H9 (cell line): ENCODE measurements at regions not wholly inside any gene's neighbourhood (a gene's known extent, or its start where the extent isn't known, plus 50 kb on each side); places are given as distances from the start of the nearest gene placed in this dataset.

Source experiments
- DNase-seq: peaks from one replicate; pipeline ENCODE4 v3.0.0-alpha.2; 2017
- H2AFZ ChIP-seq: one replicate; pipeline ENCODE4 v1.6.1; 2013; ENCODE audit warnings: mild to moderate bottlenecking, low read length, control low read depth, moderate library complexity
- H2AK5ac ChIP-seq: 2 replicates; pipeline ENCODE4 v1.6.1; 2013; ENCODE audit warnings: low read length, control low read depth, mixed read lengths; ENCODE audit not compliant: insufficient read length
- H2BK120ac ChIP-seq: one replicate; pipeline ENCODE4 v1.6.1; 2013; ENCODE audit warnings: low read depth, mild to moderate bottlenecking, low read length, control low read depth, inconsistent platforms; ENCODE audit not compliant: poor library complexity, severe bottlenecking
- H2BK12ac ChIP-seq: 2 replicates; pipeline ENCODE4 v1.6.1; 2013; ENCODE audit warnings: low read length, control low read depth, mixed read lengths, low read depth; ENCODE audit not compliant: insufficient read length
- H2BK15ac ChIP-seq: 2 replicates; pipeline ENCODE4 v1.6.1; 2013; ENCODE audit warnings: low read depth, low read length, control low read depth
- H2BK20ac ChIP-seq: one replicate; pipeline ENCODE4 v1.6.1; 2013; ENCODE audit warnings: low read depth, mild to moderate bottlenecking, low read length, control low read depth, inconsistent platforms; ENCODE audit not compliant: poor library complexity, severe bottlenecking
- H2BK5ac ChIP-seq: 2 replicates; pipeline ENCODE4 v1.6.1; 2013; ENCODE audit warnings: low read length, control low read depth, mixed read lengths; ENCODE audit not compliant: insufficient read length
- H3K14ac ChIP-seq: 2 replicates; pipeline ENCODE4 v1.6.1; 2013; ENCODE audit warnings: low read length, control low read depth; ENCODE audit not compliant: insufficient read depth
- H3K18ac ChIP-seq: 2 replicates; pipeline ENCODE4 v1.6.1; 2013; ENCODE audit warnings: low read depth, mild to moderate bottlenecking, mixed read lengths, low read length, control low read depth; ENCODE audit not compliant: insufficient read length
- H3K23ac ChIP-seq: 2 replicates; pipeline ENCODE4 v1.6.1; 2013; ENCODE audit warnings: low read length, control low read depth, mixed read lengths, low read depth; ENCODE audit not compliant: insufficient read length
- H3K23me2 ChIP-seq: 2 replicates; pipeline ENCODE4 v1.6.1; 2013; ENCODE audit warnings: low read depth, mild to moderate bottlenecking, mixed read lengths, low read length, control low read depth; ENCODE audit not compliant: insufficient read length, poor library complexity, severe bottlenecking
- H3K27ac ChIP-seq: 2 replicates; pipeline ENCODE4 v1.5.1; 2013; ENCODE audit warnings: low read length, control low read depth, mixed read lengths, low read depth; ENCODE audit not compliant: insufficient read length
- H3K27me3 ChIP-seq: 2 replicates; pipeline ENCODE4 v1.6.1; 2013; ENCODE audit warnings: low read length, control low read depth, inconsistent platforms; ENCODE audit not compliant: insufficient read depth
- H3K4ac ChIP-seq: 2 replicates; pipeline ENCODE4 v1.6.1; 2013; ENCODE audit warnings: low read depth, mild to moderate bottlenecking, control low read depth, inconsistent platforms, low read length, moderate library complexity
- H3K4me1 ChIP-seq: 2 replicates; pipeline ENCODE4 v1.6.1; 2013; ENCODE audit warnings: low read length, control low read depth, inconsistent platforms; ENCODE audit not compliant: insufficient read depth
- H3K4me2 ChIP-seq: 2 replicates; pipeline ENCODE4 v1.6.1; 2013; ENCODE audit warnings: low read length, control low read depth, mixed read lengths; ENCODE audit not compliant: insufficient read length, insufficient read depth
- H3K56ac ChIP-seq: 2 replicates; pipeline ENCODE4 v1.6.1; 2013; ENCODE audit warnings: low read depth, mild to moderate bottlenecking, mixed read lengths, low read length, control low read depth; ENCODE audit not compliant: insufficient read length
- H3K79me1 ChIP-seq: 2 replicates; pipeline ENCODE4 v1.6.1; 2013; ENCODE audit warnings: low read depth, mild to moderate bottlenecking, moderate library complexity, low read length, control low read depth, inconsistent platforms; ENCODE audit not compliant: insufficient read depth, poor library complexity, severe bottlenecking
- H3K79me2 ChIP-seq: 2 replicates; pipeline ENCODE4 v1.6.1; 2013; ENCODE audit warnings: low read length, control low read depth, inconsistent platforms; ENCODE audit not compliant: insufficient read depth
- H3K9ac ChIP-seq: 2 replicates; pipeline ENCODE4 v1.6.1; 2013; ENCODE audit warnings: low read length, control low read depth, mixed read lengths; ENCODE audit not compliant: insufficient read length; ENCODE audit errors: extremely low read depth
- H3K9me3 ChIP-seq: one replicate; pipeline ENCODE4 v1.6.1; 2013; ENCODE audit warnings: low read depth, low read length, inconsistent platforms; ENCODE audit not compliant: control insufficient read depth
- H3T11ph ChIP-seq: one replicate; pipeline ENCODE4 v1.6.1; 2013; ENCODE audit warnings: mild to moderate bottlenecking, low read length, control low read depth, inconsistent platforms
- H4K20me1 ChIP-seq: one replicate; pipeline ENCODE4 v1.6.1; 2013; ENCODE audit not compliant: control insufficient read depth, insufficient read length, insufficient read depth
- H4K5ac ChIP-seq: 2 replicates; pipeline ENCODE4 v1.6.1; 2013; ENCODE audit warnings: low read depth, mild to moderate bottlenecking, mixed read lengths, low read length, control low read depth; ENCODE audit not compliant: insufficient read length
- H4K8ac ChIP-seq: replicated peaks from 2 replicates; pipeline ENCODE4 v1.6.1; 2013; ENCODE audit warnings: low read length, control low read depth, mixed read lengths, low read depth; ENCODE audit not compliant: insufficient read length
- H4K91ac ChIP-seq: 2 replicates; pipeline ENCODE4 v1.6.1; 2013; ENCODE audit warnings: low read depth, mild to moderate bottlenecking, moderate library complexity, mixed read lengths, low read length, control low read depth; ENCODE audit not compliant: insufficient read length
- H3K27ac Mint-ChIP-seq, 3 experiments: 2 replicates in 2 of 3; 3 replicates in 1 of 3; pipeline ENCODE4 v1.8.0; 2020 to 2021; ENCODE audit warnings: mixed read lengths in 3 of 3, mild to moderate bottlenecking in 1 of 3, moderate library complexity in 1 of 3
- H3K27me3 Mint-ChIP-seq: 2 replicates; pipeline ENCODE4 v1.8.0; 2021; ENCODE audit warnings: low read depth, mild to moderate bottlenecking, moderate library complexity, mixed read lengths
- H3K36me3 Mint-ChIP-seq, 3 experiments: 2 replicates in 2 of 3; 3 replicates in 1 of 3; pipeline ENCODE4 v1.8.0; 2020 to 2021; ENCODE audit warnings: low read depth in 3 of 3, mixed read lengths in 3 of 3; ENCODE audit not compliant: insufficient read depth in 1 of 3
- H3K4me1 Mint-ChIP-seq, 2 experiments: 2 replicates each; pipeline ENCODE4 v1.8.0; 2020; ENCODE audit warnings: mixed read lengths in 2 of 2
- H3K4me3 Mint-ChIP-seq, 2 experiments: 2 replicates in 1 of 2; 3 replicates in 1 of 2; pipeline ENCODE4 v1.8.0; 2020 to 2021; ENCODE audit warnings: mild to moderate bottlenecking in 2 of 2, mixed read lengths in 2 of 2, moderate library complexity in 1 of 2
- H3K9me3 Mint-ChIP-seq, 2 experiments: 2 replicates in 1 of 2; 3 replicates in 1 of 2; pipeline ENCODE4 v1.8.0; 2020; ENCODE audit warnings: mild to moderate bottlenecking in 2 of 2, mixed read lengths in 2 of 2, moderate library complexity in 1 of 2
- WGBS: extraction: QIAGEN DNeasy Blood & Tissue Kit; methylation state at CpG from one replicate; pipeline ENCODE4 v1.1.7; 2013; ENCODE audit warnings: missing lambda C conversion rate, low lambda C conversion rate, mixed read lengths; ENCODE audit not compliant: insufficient read length; ENCODE audit errors: extremely low coverage; 5-methylcytosine and 5-hydroxymethylcytosine counted together
- TF ChIP-seq, protein P1 (sequence below): fragments of 200-600 bp; sonication (generic); conservative IDR thresholded peaks from 3 replicates; pipeline ENCODE4 v1.8.0; 2021; ENCODE audit warnings: antibody characterized with exemption, mild to moderate bottlenecking

DNA sequence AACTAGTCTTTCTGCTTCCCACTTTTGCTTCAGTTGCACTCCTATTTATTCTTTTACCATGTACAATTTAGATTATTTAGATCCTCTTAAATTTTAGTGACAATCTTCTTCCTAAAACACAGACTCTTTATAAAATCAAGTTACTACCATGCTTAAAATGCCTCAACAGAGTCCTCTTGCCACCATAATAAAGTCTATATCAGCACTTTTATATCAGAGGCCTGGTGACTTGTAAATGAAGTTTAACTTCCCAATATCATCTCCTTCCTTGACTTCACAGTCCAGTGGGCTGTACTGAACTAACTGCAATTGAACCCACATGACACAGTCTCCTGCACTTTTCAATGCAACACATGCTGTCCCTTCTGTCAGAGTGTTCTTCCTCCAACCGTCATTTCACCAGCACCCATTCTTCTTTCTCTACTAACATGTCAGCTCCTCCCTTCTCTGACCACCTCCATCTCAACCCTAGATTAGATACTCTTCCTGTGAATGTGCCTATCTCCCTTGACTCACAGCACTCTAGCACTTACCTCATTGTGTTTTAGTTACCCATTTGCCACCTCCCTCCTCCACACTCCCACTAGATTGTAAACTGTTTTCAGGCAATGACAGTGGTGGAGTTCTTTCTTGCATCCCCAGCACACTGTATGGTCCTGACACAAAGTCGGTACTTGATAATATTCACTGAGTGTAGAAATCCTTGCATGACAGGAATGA is 414.9 kb downstream of the SATB2 start:
- H2BK15ac ChIP-seq: no peak overlapping the region
- no peaks in the 10 kb centered on the region for H3K27me3 ChIP-seq
- no peak overlapping the region for H3T11ph ChIP-seq
- no peaks in the 10 kb centered on the region for H3K9me3 ChIP-seq
- H3K23ac ChIP-seq: no peak overlapping the region
- H4K8ac ChIP-seq: no peak overlapping the region
- H3K27me3 Mint-ChIP-seq: no peaks in the 10 kb centered on the region
- no peak overlapping the region for H2BK12ac ChIP-seq
- no peak overlapping the region for H2BK20ac ChIP-seq
- no peaks in the 10 kb centered on the region for H3K23me2 ChIP-seq
- no peak for DNase-seq
- no peak overlapping the region for H3K4ac ChIP-seq
- H3K79me2 ChIP-seq: no peaks in the 10 kb centered on the region
- no peak overlapping the region for H4K5ac ChIP-seq
- no peak overlapping the region for H3K56ac ChIP-seq
- H3K4me3 Mint-ChIP-seq: no peak overlapping the region
- H3K79me1 ChIP-seq: no peaks in the 10 kb centered on the region
- H2AK5ac ChIP-seq: no peak overlapping the region
- no peaks in the 10 kb centered on the region for H3K36me3 Mint-ChIP-seq
- WGBS: no CpG with 5 or more reads among the region's 2 CpGs
- TF ChIP-seq, protein P1, sequence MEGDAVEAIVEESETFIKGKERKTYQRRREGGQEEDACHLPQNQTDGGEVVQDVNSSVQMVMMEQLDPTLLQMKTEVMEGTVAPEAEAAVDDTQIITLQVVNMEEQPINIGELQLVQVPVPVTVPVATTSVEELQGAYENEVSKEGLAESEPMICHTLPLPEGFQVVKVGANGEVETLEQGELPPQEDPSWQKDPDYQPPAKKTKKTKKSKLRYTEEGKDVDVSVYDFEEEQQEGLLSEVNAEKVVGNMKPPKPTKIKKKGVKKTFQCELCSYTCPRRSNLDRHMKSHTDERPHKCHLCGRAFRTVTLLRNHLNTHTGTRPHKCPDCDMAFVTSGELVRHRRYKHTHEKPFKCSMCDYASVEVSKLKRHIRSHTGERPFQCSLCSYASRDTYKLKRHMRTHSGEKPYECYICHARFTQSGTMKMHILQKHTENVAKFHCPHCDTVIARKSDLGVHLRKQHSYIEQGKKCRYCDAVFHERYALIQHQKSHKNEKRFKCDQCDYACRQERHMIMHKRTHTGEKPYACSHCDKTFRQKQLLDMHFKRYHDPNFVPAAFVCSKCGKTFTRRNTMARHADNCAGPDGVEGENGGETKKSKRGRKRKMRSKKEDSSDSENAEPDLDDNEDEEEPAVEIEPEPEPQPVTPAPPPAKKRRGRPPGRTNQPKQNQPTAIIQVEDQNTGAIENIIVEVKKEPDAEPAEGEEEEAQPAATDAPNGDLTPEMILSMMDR: no peak
- no peak overlapping the region for H3K27ac ChIP-seq
- H2AFZ ChIP-seq: no peak overlapping the region
- H2BK5ac ChIP-seq: no peak overlapping the region
- no peak overlapping the region for H4K91ac ChIP-seq
- peaks cover 3 to 11% of the 10 kb centered on the region in 2 experiments; a peak in 3 of 4 replicates for H3K4me1 Mint-ChIP-seq
- H3K4me1 ChIP-seq: no peaks in the 10 kb centered on the region; the same call in 1 of the 2 replicates
- no peak overlapping the region for H3K9ac ChIP-seq
- no peak overlapping the region for H3K27ac Mint-ChIP-seq
- no peak overlapping the region for H3K14ac ChIP-seq
- H2BK120ac ChIP-seq: no peak overlapping the region
- no peaks in the 10 kb centered on the region for H4K20me1 ChIP-seq
- no peak overlapping the region for H3K18ac ChIP-seq
- no peak overlapping the region for H3K4me2 ChIP-seq
- H3K9me3 Mint-ChIP-seq: no peaks in the 10 kb centered on the region
